ENCODE measurements at regions not wholly inside any gene's neighbourhood (a gene's known extent, or its start where the extent isn't known, plus 50 kb on each side); places are given as distances from the start of the nearest gene placed in this dataset.

- DNase-seq, result no peak
- no peak for ATAC-seq
- H3K36me3 Mint-ChIP-seq (ENCODE audit: low read depth), result no peaks in the 10 kb centered on the region
- peaks cover 5% of the 10 kb centered on the region for H3K9me3 Mint-ChIP-seq (ENCODE audit: insufficient read depth)
- POLR2A ChIA-PET, result interaction anchor here (0.7 kb wide), 1 partner anchor 352 kb away, joined by 3 read pairs; no protein-coding TSS in a partner anchor
- no peaks in the 10 kb centered on the region for H3K27me3 Mint-ChIP-seq (ENCODE audit: low read depth)
- CTCF ChIA-PET, result no interaction called here
- H3K4me1 Mint-ChIP-seq (ENCODE audit: low read depth), result no peaks in the 10 kb centered on the region
- no peak overlapping the region for H3K27ac Mint-ChIP-seq
- no peak overlapping the region for H3K4me3 Mint-ChIP-seq
Measured at GRCh38 chr18:39296293-39296888, 1730.8 kb upstream of the CELF4 start.

GRCh38 chr18:39276764-39277163, 1711.2 kb upstream of the CELF4 start:
- Mint-ChIP-seq H3K27me3 (ENCODE audit: low read depth) (no peaks in the 10 kb centered on the region), H3K9me3 (ENCODE audit: insufficient read depth) (no peaks in the 10 kb centered on the region), H3K4me3 (no peak overlapping the region), H3K36me3 (ENCODE audit: low read depth) (no peaks in the 10 kb centered on the region), H3K27ac (no peak overlapping the region), H3K4me1 (ENCODE audit: low read depth) (no peaks in the 10 kb centered on the region)
- CTCF ChIA-PET, result no interaction called here
- POLR2A ChIA-PET, result no interaction called here
- DNase-seq (no peak), ATAC-seq (no peak)

GRCh38 chr18:39274535-39274934, 1708.9 kb upstream of the CELF4 start:
- no peak for ATAC-seq
- Mint-ChIP-seq H3K9me3 (ENCODE audit: insufficient read depth) (no peaks in the 10 kb centered on the region), H3K4me1 (ENCODE audit: low read depth) (no peaks in the 10 kb centered on the region), H3K36me3 (ENCODE audit: low read depth) (no peaks in the 10 kb centered on the region), H3K27ac (no peak overlapping the region), H3K27me3 (ENCODE audit: low read depth) (no peaks in the 10 kb centered on the region), H3K4me3 (no peak overlapping the region)
- ChIA-PET POLR2A (no interaction called here), CTCF (no interaction called here)
- DNase-seq, result no peak

GRCh38 chr18:39272230-39272629, 1706.6 kb upstream of the CELF4 start:
- CTCF ChIA-PET, result no interaction called here
- H3K4me3 Mint-ChIP-seq, result no peak overlapping the region
- H3K36me3 Mint-ChIP-seq (ENCODE audit: low read depth), result no peaks in the 10 kb centered on the region
- POLR2A ChIA-PET, result no interaction called here
- no peaks in the 10 kb centered on the region for H3K9me3 Mint-ChIP-seq (ENCODE audit: insufficient read depth)
- no peaks in the 10 kb centered on the region for H3K27me3 Mint-ChIP-seq (ENCODE audit: low read depth)
- no peaks in the 10 kb centered on the region for H3K4me1 Mint-ChIP-seq (ENCODE audit: low read depth)
- no peak for DNase-seq
- no peak overlapping the region for H3K27ac Mint-ChIP-seq
- no peak for ATAC-seq

- ATAC-seq (no peak), DNase-seq (no peak)
- Mint-ChIP-seq H3K27ac (no peak overlapping the region), H3K9me3 (ENCODE audit: insufficient read depth) (no peaks in the 10 kb centered on the region), H3K4me3 (no peak overlapping the region), H3K36me3 (ENCODE audit: low read depth) (no peaks in the 10 kb centered on the region), H3K4me1 (ENCODE audit: low read depth) (no peaks in the 10 kb centered on the region), H3K27me3 (ENCODE audit: low read depth) (no peaks in the 10 kb centered on the region)
- POLR2A ChIA-PET, result no interaction called here
- CTCF ChIA-PET, result no interaction called here
Measured at GRCh38 chr18:39271654-39272053, 1706.1 kb upstream of the CELF4 start.

- ChIA-PET CTCF (no interaction called here), POLR2A (no interaction called here)
- ATAC-seq, result no peak
- Mint-ChIP-seq H3K36me3 (ENCODE audit: low read depth) (no peaks in the 10 kb centered on the region), H3K27ac (no peak overlapping the region), H3K27me3 (ENCODE audit: low read depth) (no peaks in the 10 kb centered on the region), H3K9me3 (ENCODE audit: insufficient read depth) (peaks cover 18% of the 10 kb centered on the region), H3K4me3 (no peak overlapping the region), H3K4me1 (ENCODE audit: low read depth) (no peaks in the 10 kb centered on the region)
- DNase-seq, result no peak
Measured at GRCh38 chr18:39260565-39260964, 1695.0 kb upstream of the CELF4 start.

GRCh38 chr18:39259736-39260135, 1694.1 kb upstream of the CELF4 start:
- CTCF ChIA-PET, result no interaction called here
- Mint-ChIP-seq H3K4me1 (ENCODE audit: low read depth) (no peaks in the 10 kb centered on the region), H3K9me3 (ENCODE audit: insufficient read depth) (peaks cover 18% of the 10 kb centered on the region), H3K27me3 (ENCODE audit: low read depth) (no peaks in the 10 kb centered on the region), H3K27ac (no peak overlapping the region), H3K4me3 (no peak overlapping the region), H3K36me3 (ENCODE audit: low read depth) (no peaks in the 10 kb centered on the region)
- DNase-seq (no peak), ATAC-seq (no peak)
- POLR2A ChIA-PET, result no interaction called here

- CTCF ChIA-PET, result no interaction called here
- DNase-seq (no peak), ATAC-seq (no peak)
- H3K4me3 Mint-ChIP-seq, result no peak overlapping the region
- no peaks in the 10 kb centered on the region for H3K4me1 Mint-ChIP-seq (ENCODE audit: low read depth)
- H3K9me3 Mint-ChIP-seq (ENCODE audit: insufficient read depth), result peaks cover 4% of the 10 kb centered on the region
- H3K36me3 Mint-ChIP-seq (ENCODE audit: low read depth), result no peaks in the 10 kb centered on the region
- no peak overlapping the region for H3K27ac Mint-ChIP-seq
- POLR2A ChIA-PET, result no interaction called here
- H3K27me3 Mint-ChIP-seq (ENCODE audit: low read depth), result no peaks in the 10 kb centered on the region
Measured at GRCh38 chr18:39244242-39244641, 1678.6 kb upstream of the CELF4 start.

GRCh38 chr18:39241534-39241933, 1675.9 kb upstream of the CELF4 start:
- H3K9me3 Mint-ChIP-seq (ENCODE audit: insufficient read depth), result peaks cover 4% of the 10 kb centered on the region
- no peaks in the 10 kb centered on the region for H3K36me3 Mint-ChIP-seq (ENCODE audit: low read depth)
- DNase-seq (no peak), ATAC-seq (no peak)
- POLR2A ChIA-PET, result no interaction called here
- CTCF ChIA-PET, result no interaction called here
- H3K27ac Mint-ChIP-seq, result no peak overlapping the region
- H3K27me3 Mint-ChIP-seq (ENCODE audit: low read depth), result no peaks in the 10 kb centered on the region
- H3K4me3 Mint-ChIP-seq, result no peak overlapping the region
- no peaks in the 10 kb centered on the region for H3K4me1 Mint-ChIP-seq (ENCODE audit: low read depth)

- Mint-ChIP-seq H3K36me3 (ENCODE audit: low read depth) (no peaks in the 10 kb centered on the region), H3K4me3 (no peak overlapping the region), H3K4me1 (ENCODE audit: low read depth) (no peaks in the 10 kb centered on the region), H3K9me3 (ENCODE audit: insufficient read depth) (peaks cover 14% of the 10 kb centered on the region), H3K27me3 (ENCODE audit: low read depth) (no peaks in the 10 kb centered on the region), H3K27ac (no peak overlapping the region)
- ChIA-PET POLR2A (no interaction called here), CTCF (no interaction called here)
- ATAC-seq, result no peak
- DNase-seq, result no peak
Measured at GRCh38 chr18:39238981-39239660, 1673.5 kb upstream of the CELF4 start.

GRCh38 chr18:39235118-39235719, 1669.6 kb upstream of the CELF4 start:
- DNase-seq, result no peak
- ATAC-seq, result no peak
- no peak overlapping the region for H3K4me3 Mint-ChIP-seq
- H3K27me3 Mint-ChIP-seq (ENCODE audit: low read depth), result no peaks in the 10 kb centered on the region
- POLR2A ChIA-PET, result no interaction called here
- H3K36me3 Mint-ChIP-seq (ENCODE audit: low read depth), result no peaks in the 10 kb centered on the region
- no peak overlapping the region for H3K27ac Mint-ChIP-seq
- peaks cover 11% of the 10 kb centered on the region for H3K9me3 Mint-ChIP-seq (ENCODE audit: insufficient read depth)
- CTCF ChIA-PET, result no interaction called here
- no peaks in the 10 kb centered on the region for H3K4me1 Mint-ChIP-seq (ENCODE audit: low read depth)

- H3K36me3 Mint-ChIP-seq (ENCODE audit: low read depth), result no peaks in the 10 kb centered on the region
- no peaks in the 10 kb centered on the region for H3K27me3 Mint-ChIP-seq (ENCODE audit: low read depth)
- ChIA-PET CTCF (no interaction called here), POLR2A (no interaction called here)
- peaks cover 11% of the 10 kb centered on the region for H3K9me3 Mint-ChIP-seq (ENCODE audit: insufficient read depth)
- DNase-seq, result no peak
- no peak overlapping the region for H3K4me3 Mint-ChIP-seq
- H3K27ac Mint-ChIP-seq, result no peak overlapping the region
- H3K4me1 Mint-ChIP-seq (ENCODE audit: low read depth), result no peaks in the 10 kb centered on the region
- ATAC-seq, result no peak
Measured at GRCh38 chr18:39232937-39233336, 1667.3 kb upstream of the CELF4 start.

- no peaks in the 10 kb centered on the region for H3K27me3 Mint-ChIP-seq (ENCODE audit: low read depth)
- H3K4me3 Mint-ChIP-seq, result no peak overlapping the region
- H3K4me1 Mint-ChIP-seq (ENCODE audit: low read depth), result no peaks in the 10 kb centered on the region
- no peak for ATAC-seq
- H3K36me3 Mint-ChIP-seq (ENCODE audit: low read depth), result no peaks in the 10 kb centered on the region
- POLR2A ChIA-PET, result no interaction called here
- no peak overlapping the region for H3K27ac Mint-ChIP-seq
- CTCF ChIA-PET, result no interaction called here
- no peak for DNase-seq
- peaks cover 11% of the 10 kb centered on the region for H3K9me3 Mint-ChIP-seq (ENCODE audit: insufficient read depth)
Measured at GRCh38 chr18:39232490-39232889, 1666.9 kb upstream of the CELF4 start.
